H1 (cell line): ENCODE measurements at regions not wholly inside any gene's neighbourhood (a gene's known extent, or its start where the extent isn't known, plus 50 kb on each side); places are given as distances from the start of the nearest gene placed in this dataset.

Source experiments
- CBX5 ChIP-seq: fragments of 300-800, 300-1000 bp; sonication (generic); IDR thresholded peaks from 2 replicates; pipeline ENCODE4 v1.7.1; 2016; ENCODE audit warnings: antibody characterized with exemption, low read length, low read depth
- CHD2 ChIP-seq: IDR thresholded peaks from 2 replicates; pipeline ENCODE4 v1.6.1; 2012; ENCODE audit warnings: low read length, improper control_type of control experiment
- EZH2 ChIP-seq: fragments of 200-600 bp; sonication (generic); IDR thresholded peaks from 2 replicates; pipeline ENCODE4 v1.7.1; 2012; ENCODE audit warnings: low read depth, mild to moderate bottlenecking, moderate library complexity, low read length, inconsistent platforms; ENCODE audit not compliant: severe bottlenecking
- FOSL1 ChIP-seq: IDR thresholded peaks from 2 replicates; pipeline ENCODE4 v1.6.1; 2011; ENCODE audit warnings: mild to moderate bottlenecking, low read depth, low read length, moderate library complexity; ENCODE audit not compliant: insufficient read depth
- JUND ChIP-seq: IDR thresholded peaks from 2 replicates; pipeline ENCODE4 v1.6.1; 2011; ENCODE audit warnings: mild to moderate bottlenecking, improper control_type of control experiment, low read length
- KDM1A ChIP-seq: fragments of 200-600, 300-600 bp; sonication (generic); IDR thresholded peaks from 2 replicates; pipeline ENCODE4 v1.7.1; 2016; ENCODE audit warnings: mild to moderate bottlenecking, low read length, borderline replicate concordance
- KDM4A ChIP-seq: IDR thresholded peaks from one replicate; pipeline ENCODE4 v1.7.1; 2012; ENCODE audit warnings: low read depth, mild to moderate bottlenecking, moderate library complexity, low read length, inconsistent platforms; ENCODE audit not compliant: severe bottlenecking
- POLR2A ChIP-seq, 2 experiments: IDR thresholded peaks; 1 replicate in 1 of 2; 2 replicates in 1 of 2; pipeline ENCODE4 v1.6.1; 2011; ENCODE audit warnings: low read depth in 2 of 2, low read length in 2 of 2, mild to moderate bottlenecking in 2 of 2; ENCODE audit errors: control extremely low read depth in 1 of 2
- POLR2AphosphoS5 ChIP-seq: IDR thresholded peaks from 2 replicates; pipeline ENCODE4 v1.6.1; 2011; ENCODE audit warnings: low read depth, low read length
- RAD21 ChIP-seq, 2 experiments: IDR thresholded peaks in 1 of 2; conservative IDR thresholded peaks in 1 of 2; 2 replicates each; pipeline ENCODE4 v1.6.1; 2011; ENCODE audit warnings: low read depth in 2 of 2, low read length in 2 of 2, improper control_type of control experiment in 1 of 2, inconsistent platforms in 1 of 2, mild to moderate bottlenecking in 1 of 2, moderate library complexity in 1 of 2
- SIN3A ChIP-seq, 2 experiments: IDR thresholded peaks in 1 of 2; conservative IDR thresholded peaks in 1 of 2; 2 replicates each; pipeline ENCODE4 v1.6.1; 2011 to 2012; ENCODE audit warnings: low read length in 2 of 2, improper control_type of control experiment in 1 of 2, low read depth in 1 of 2, mild to moderate bottlenecking in 1 of 2
- TAF1 ChIP-seq: IDR thresholded peaks from 2 replicates; pipeline ENCODE4 v1.6.1; 2011; ENCODE audit warnings: mild to moderate bottlenecking, low read depth, low read length
- ZNF274 ChIP-seq: IDR thresholded peaks from 2 replicates; pipeline ENCODE4 v1.7.0; 2012; ENCODE audit warnings: low read length, borderline replicate concordance; ENCODE audit errors: extremely low read depth
- TF ChIP-seq, protein P1 (sequence below), 3 experiments: IDR thresholded peaks; 1 replicate in 2 of 3; 2 replicates in 1 of 3; pipeline versions ENCODE4 v1.5.1 to v1.6.1; 2011; ENCODE audit warnings: low read length in 3 of 3, mild to moderate bottlenecking in 3 of 3, inconsistent platforms in 2 of 3, low read depth in 1 of 3, moderate library complexity in 1 of 3; ENCODE audit not compliant: insufficient read depth in 1 of 3; ENCODE audit errors: control extremely low read depth in 1 of 3

DNA sequence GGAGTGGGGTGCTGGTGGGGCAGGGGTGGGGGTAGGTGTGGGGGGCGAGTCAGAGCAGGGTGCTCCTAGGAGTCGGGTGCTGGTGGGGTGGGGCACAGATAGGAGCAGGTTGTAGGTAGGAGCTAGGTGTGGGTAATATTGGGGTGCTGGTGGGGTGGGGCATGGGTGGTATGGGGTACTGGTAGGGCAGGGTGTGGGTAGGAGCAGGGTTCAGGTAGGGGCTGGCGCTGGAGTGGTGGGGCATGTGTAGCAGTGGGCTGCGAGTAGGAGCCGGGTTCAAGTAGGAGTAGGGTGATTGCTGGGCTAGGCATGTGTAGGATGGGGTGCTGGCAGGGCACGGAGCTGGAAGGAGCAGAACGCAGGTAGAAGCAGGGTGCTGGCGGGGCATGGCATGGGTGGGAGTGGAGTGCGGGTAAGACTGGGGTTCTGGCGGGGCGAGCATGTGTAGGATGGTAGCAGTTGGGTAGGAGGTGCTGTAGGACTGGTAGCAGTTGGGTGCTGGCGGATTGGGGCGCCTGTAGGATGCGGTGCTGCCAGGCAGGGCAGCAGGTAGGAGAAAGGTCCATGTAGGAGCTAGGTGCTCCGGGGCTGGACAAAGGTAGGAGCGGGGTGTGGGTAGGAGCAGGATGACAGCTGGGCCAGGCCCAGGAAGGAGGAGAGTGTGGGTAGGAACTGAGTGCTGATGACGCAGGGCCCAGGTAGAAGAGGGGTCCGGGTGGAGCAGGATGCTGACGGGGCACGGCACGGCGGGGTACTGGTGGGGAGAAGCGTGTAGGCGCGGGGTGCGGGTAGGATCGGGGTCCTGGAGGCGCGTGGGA lies 105.5 kb upstream of the SIMC1 start:
- TF ChIP-seq KDM4A (no peak), JUND (no peak), POLR2AphosphoS5 (no peak), SIN3A (conservative IDR thresholded peaks at IDR 0.05 in 1 of 2, IDR thresholded peaks at IDR 0.05 in 1 of 2; ENCODE audit: low read depth in 1 of 2, low read length in 2 of 2) (no peak), FOSL1 (no peak), CBX5 (no peak), RAD21 (IDR thresholded peaks at IDR 0.05 in 1 of 2, conservative IDR thresholded peaks at IDR 0.05 in 1 of 2; ENCODE audit: low read depth in 2 of 2, low read length in 2 of 2) (peak; percentile 21 to 28; a peak in 3 of 4 replicates), EZH2 (no peak), ZNF274 (no peak), KDM1A (no peak), TAF1 (no peak), CHD2 (no peak), POLR2A (IDR thresholded peaks at IDR 0.05; ENCODE audit: control extremely low read depth in 1 of 2, low read depth in 2 of 2, low read length in 2 of 2) (no peak)
- TF ChIP-seq, protein P1, sequence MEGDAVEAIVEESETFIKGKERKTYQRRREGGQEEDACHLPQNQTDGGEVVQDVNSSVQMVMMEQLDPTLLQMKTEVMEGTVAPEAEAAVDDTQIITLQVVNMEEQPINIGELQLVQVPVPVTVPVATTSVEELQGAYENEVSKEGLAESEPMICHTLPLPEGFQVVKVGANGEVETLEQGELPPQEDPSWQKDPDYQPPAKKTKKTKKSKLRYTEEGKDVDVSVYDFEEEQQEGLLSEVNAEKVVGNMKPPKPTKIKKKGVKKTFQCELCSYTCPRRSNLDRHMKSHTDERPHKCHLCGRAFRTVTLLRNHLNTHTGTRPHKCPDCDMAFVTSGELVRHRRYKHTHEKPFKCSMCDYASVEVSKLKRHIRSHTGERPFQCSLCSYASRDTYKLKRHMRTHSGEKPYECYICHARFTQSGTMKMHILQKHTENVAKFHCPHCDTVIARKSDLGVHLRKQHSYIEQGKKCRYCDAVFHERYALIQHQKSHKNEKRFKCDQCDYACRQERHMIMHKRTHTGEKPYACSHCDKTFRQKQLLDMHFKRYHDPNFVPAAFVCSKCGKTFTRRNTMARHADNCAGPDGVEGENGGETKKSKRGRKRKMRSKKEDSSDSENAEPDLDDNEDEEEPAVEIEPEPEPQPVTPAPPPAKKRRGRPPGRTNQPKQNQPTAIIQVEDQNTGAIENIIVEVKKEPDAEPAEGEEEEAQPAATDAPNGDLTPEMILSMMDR (IDR thresholded peaks at IDR 0.05; ENCODE audit: control extremely low read depth in 1 of 3, insufficient read depth in 1 of 3, low read depth in 1 of 3, low read length in 3 of 3), result peak in 2 of 3 experiments; percentile 18 to 24; a peak in 2 of 4 replicates
